Panc1 (cell line): ENCODE measurements at regions not wholly inside any gene's neighbourhood (a gene's known extent, or its start where the extent isn't known, plus 50 kb on each side); places are given as distances from the start of the nearest gene placed in this dataset.

Source experiments
- CTCF ChIP-seq: fragments of 450-650 bp; IDR thresholded peaks from 2 replicates; pipeline ENCODE4 v1.5.1; 2017; ENCODE audit warnings: mild to moderate bottlenecking
- POLR2AphosphoS5 ChIP-seq: IDR thresholded peaks from 2 replicates; pipeline ENCODE4 v1.6.1; 2012; ENCODE audit warnings: mild to moderate bottlenecking, low read depth, low read length, moderate library complexity
- REST ChIP-seq, 2 experiments: IDR thresholded peaks; 2 replicates each; pipeline ENCODE4 v1.6.1; 2011 to 2012; ENCODE audit warnings: low read depth in 2 of 2, control low read depth in 1 of 2, low read length in 1 of 2, mild to moderate bottlenecking in 1 of 2, moderate library complexity in 1 of 2; ENCODE audit not compliant: insufficient read depth in 1 of 2
- TCF7L2 ChIP-seq: IDR thresholded peaks from 2 replicates; pipeline ENCODE4 v1.6.1; 2011; ENCODE audit warnings: mild to moderate bottlenecking, low read depth, low read length, inconsistent platforms

- no peak for TF ChIP-seq CTCF
- TF ChIP-seq POLR2AphosphoS5 = no peak
- no peak for TF ChIP-seq REST (IDR thresholded peaks at IDR 0.05; ENCODE audit: insufficient read depth in 1 of 2, low read depth in 2 of 2, low read length in 1 of 2)
- no peak for TF ChIP-seq TCF7L2
These were observed 199.8 kb upstream of the CNTNAP2 start for GRCh38 chr7:145916776-145917175.
